SH-SY5Y (cell line): ENCODE measurements at regions not wholly inside any gene's neighbourhood (a gene's known extent, or its start where the extent isn't known, plus 50 kb on each side); places are given as distances from the start of the nearest gene placed in this dataset.

Experiments used
- GATA2 ChIP-seq: IDR thresholded peaks from 2 replicates; pipeline ENCODE4 v1.6.1; 2011; ENCODE audit warnings: mild to moderate bottlenecking, low read depth, low read length
- GATA3 ChIP-seq: IDR thresholded peaks from 2 replicates; pipeline ENCODE4 v1.6.1; 2011; ENCODE audit warnings: low read depth, mild to moderate bottlenecking, low read length, moderate library complexity

DNA sequence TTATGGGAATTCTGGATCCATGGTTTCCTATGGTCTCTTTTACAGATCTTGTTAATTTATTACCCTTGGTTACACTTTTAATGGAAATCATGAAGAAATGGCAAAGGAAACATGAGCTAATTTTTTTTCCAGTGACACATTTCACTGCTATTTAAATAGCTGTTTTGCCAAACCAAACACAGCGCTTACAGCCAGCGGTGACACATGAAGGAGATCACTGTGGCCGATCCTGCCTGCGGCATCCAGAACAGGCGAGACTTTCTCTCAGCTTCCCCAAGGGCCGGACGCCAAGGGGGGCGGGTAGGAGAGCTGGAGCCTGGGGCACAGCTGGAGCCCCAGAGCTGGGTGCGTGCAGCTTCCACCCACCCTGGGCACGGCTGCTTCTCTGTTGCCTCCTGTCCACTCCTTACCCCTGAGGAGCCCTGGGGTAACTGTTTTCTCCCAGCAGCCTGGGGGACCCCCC is 81.4 kb upstream of the PKDCC start:
- no peak for TF ChIP-seq GATA2
- no peak for TF ChIP-seq GATA3
